ENCODE measurements at regions not wholly inside any gene's neighbourhood (a gene's known extent, or its start where the extent isn't known, plus 50 kb on each side); places are given as distances from the start of the nearest gene placed in this dataset.

GRCh38 chr10:131635564-131636015 lies 265.2 kb upstream of the PPP2R2D start:
- DNase-seq (ENCODE audit: low spot score) = no peak

GRCh38 chr10:131636116-131636515 lies 264.7 kb upstream of the PPP2R2D start:
- DNase-seq (ENCODE audit: low spot score) = no peak

- DNase-seq (ENCODE audit: low spot score) = no peak
These were observed 263.7 kb upstream of the PPP2R2D start for GRCh38 chr10:131636841-131637724.

- DNase-seq (ENCODE audit: low spot score) = no peak
These were observed 262.5 kb upstream of the PPP2R2D start for GRCh38 chr10:131638049-131638879.

- DNase-seq (ENCODE audit: low spot score) = no peak
These were observed 261.9 kb upstream of the PPP2R2D start for GRCh38 chr10:131638880-131639278.

GRCh38 chr10:131640045-131640644 lies 260.7 kb upstream of the PPP2R2D start:
- no peak for DNase-seq (ENCODE audit: low spot score)

GRCh38 chr10:131641231-131641630 lies 259.6 kb upstream of the PPP2R2D start:
- no peak for DNase-seq (ENCODE audit: low spot score)

GRCh38 chr10:131641898-131642297 lies 258.9 kb upstream of the PPP2R2D start:
- no peak for DNase-seq (ENCODE audit: low spot score)

GRCh38 chr10:131642966-131643365 lies 257.8 kb upstream of the PPP2R2D start:
- no peak for DNase-seq (ENCODE audit: low spot score)

GRCh38 chr10:131644289-131644688 lies 256.5 kb upstream of the PPP2R2D start:
- no peak for DNase-seq (ENCODE audit: low spot score)

- DNase-seq (ENCODE audit: low spot score) = no peak
These were observed 255.7 kb upstream of the PPP2R2D start for GRCh38 chr10:131644864-131645658.

GRCh38 chr10:131645756-131646155 lies 255.1 kb upstream of the PPP2R2D start:
- DNase-seq (ENCODE audit: low spot score) = no peak

- no peak for DNase-seq (ENCODE audit: low spot score)
These were observed 254.0 kb upstream of the PPP2R2D start for GRCh38 chr10:131646551-131647525.

GRCh38 chr10:131647789-131648188 lies 253.0 kb upstream of the PPP2R2D start:
- no peak for DNase-seq (ENCODE audit: low spot score)

- DNase-seq (ENCODE audit: low spot score) = no peak
These were observed 252.3 kb upstream of the PPP2R2D start for GRCh38 chr10:131648386-131649020.

GRCh38 chr10:131649617-131650016 lies 251.2 kb upstream of the PPP2R2D start:
- DNase-seq (ENCODE audit: low spot score) = no peak

- DNase-seq (ENCODE audit: low spot score) = no peak
These were observed 250.6 kb upstream of the PPP2R2D start for GRCh38 chr10:131650169-131650705.

- no peak for DNase-seq (ENCODE audit: low spot score)
These were observed 249.8 kb upstream of the PPP2R2D start for GRCh38 chr10:131650771-131651673.
